ENCODE measurements at regions not wholly inside any gene's neighbourhood (a gene's known extent, or its start where the extent isn't known, plus 50 kb on each side); places are given as distances from the start of the nearest gene placed in this dataset.

DNA sequence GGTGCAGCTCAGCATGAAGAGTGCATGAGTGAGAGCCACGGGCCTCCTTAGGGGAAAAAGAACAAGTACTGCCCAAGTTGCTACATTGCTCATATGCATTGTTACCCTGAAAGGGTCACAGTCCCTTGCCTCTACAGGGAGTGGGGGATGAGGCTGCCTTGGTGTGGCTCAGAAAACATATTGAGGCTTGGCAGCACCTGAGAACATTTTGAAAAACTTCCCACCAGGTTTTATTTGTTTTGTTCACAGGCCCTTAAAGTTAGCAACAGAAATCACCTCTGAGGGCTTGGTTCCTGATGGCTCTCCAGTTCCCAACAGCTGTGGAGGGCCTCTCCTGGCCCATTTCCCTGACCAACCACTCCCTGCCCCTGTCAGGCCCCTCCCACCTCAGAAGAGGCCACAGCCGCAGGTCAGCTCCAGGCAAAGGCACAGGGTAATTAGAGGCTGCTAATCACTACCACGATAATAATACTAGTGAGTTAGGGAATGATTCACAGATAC lies 90.7 kb upstream of the ADRA1B start:
- H3K27ac ChIP-seq: no peak overlapping the region
- H3K27me3 ChIP-seq (replicated peaks; ENCODE audit: insufficient read depth): no peaks in the 10 kb centered on the region
- 26% methylated on average over 3 of the region's 3 CpGs for WGBS
- TF ChIP-seq POLR2AphosphoS5 (IDR thresholded peaks at IDR 0.05) (no peak), CTCF (IDR thresholded peaks at IDR 0.05) (no peak), POLR2A (IDR thresholded peaks at IDR 0.05) (no peak)
- no peaks in the 10 kb centered on the region for H3K36me3 ChIP-seq
- H3K9me3 ChIP-seq: no peaks in the 10 kb centered on the region
- intact Hi-C loops (cut with DNase I): no loop called here
- no peak overlapping the region for H3K4me3 ChIP-seq
- no peaks in the 10 kb centered on the region for H3K4me1 ChIP-seq (replicated peaks)
- DNase-seq (ENCODE audit: low spot score): no peak

GRCh38 chr5:159826351-159827214 lies 89.7 kb upstream of the ADRA1B start:
- Histone ChIP-seq H3K4me1 (replicated peaks) (no peaks in the 10 kb centered on the region), H3K27ac (no peak overlapping the region), H3K4me3 (no peak overlapping the region), H3K27me3 (replicated peaks; ENCODE audit: insufficient read depth) (no peaks in the 10 kb centered on the region), H3K9me3 (no peaks in the 10 kb centered on the region), H3K36me3 (no peaks in the 10 kb centered on the region)
- intact Hi-C loops (cut with DNase I): no loop called here
- 56% methylated on average over 4 of the region's 4 CpGs for WGBS
- no peak for DNase-seq (ENCODE audit: low spot score)
- TF ChIP-seq POLR2A (IDR thresholded peaks at IDR 0.05): no peak
- no peak for TF ChIP-seq POLR2AphosphoS5 (IDR thresholded peaks at IDR 0.05)
- no peak for TF ChIP-seq CTCF (IDR thresholded peaks at IDR 0.05)

- Histone ChIP-seq H3K27ac (no peak overlapping the region), H3K4me1 (replicated peaks) (no peaks in the 10 kb centered on the region), H3K4me3 (no peak overlapping the region), H3K27me3 (replicated peaks; ENCODE audit: insufficient read depth) (no peaks in the 10 kb centered on the region), H3K9me3 (no peaks in the 10 kb centered on the region), H3K36me3 (no peaks in the 10 kb centered on the region)
- intact Hi-C loops (cut with DNase I): no loop called here
- TF ChIP-seq CTCF (IDR thresholded peaks at IDR 0.05): no peak
- TF ChIP-seq POLR2AphosphoS5 (IDR thresholded peaks at IDR 0.05): no peak
- no peak for TF ChIP-seq POLR2A (IDR thresholded peaks at IDR 0.05)
- no peak for DNase-seq (ENCODE audit: low spot score)
- 89% methylated on average over 4 of the region's 4 CpGs for WGBS
Measured at GRCh38 chr5:159827861-159828260, 88.4 kb upstream of the ADRA1B start.

- intact Hi-C loops (cut with DNase I): no loop called here
- H3K4me3 ChIP-seq: no peak overlapping the region
- H3K36me3 ChIP-seq: no peaks in the 10 kb centered on the region
- no peaks in the 10 kb centered on the region for H3K4me1 ChIP-seq (replicated peaks)
- no peak for TF ChIP-seq POLR2A (IDR thresholded peaks at IDR 0.05)
- DNase-seq (ENCODE audit: low spot score): no peak
- WGBS: 53% methylated on average over 2 of the region's 2 CpGs
- H3K27ac ChIP-seq: no peak overlapping the region
- no peaks in the 10 kb centered on the region for H3K9me3 ChIP-seq
- no peaks in the 10 kb centered on the region for H3K27me3 ChIP-seq (replicated peaks; ENCODE audit: insufficient read depth)
Measured at GRCh38 chr5:159832073-159832472, 84.2 kb upstream of the ADRA1B start.

DNA sequence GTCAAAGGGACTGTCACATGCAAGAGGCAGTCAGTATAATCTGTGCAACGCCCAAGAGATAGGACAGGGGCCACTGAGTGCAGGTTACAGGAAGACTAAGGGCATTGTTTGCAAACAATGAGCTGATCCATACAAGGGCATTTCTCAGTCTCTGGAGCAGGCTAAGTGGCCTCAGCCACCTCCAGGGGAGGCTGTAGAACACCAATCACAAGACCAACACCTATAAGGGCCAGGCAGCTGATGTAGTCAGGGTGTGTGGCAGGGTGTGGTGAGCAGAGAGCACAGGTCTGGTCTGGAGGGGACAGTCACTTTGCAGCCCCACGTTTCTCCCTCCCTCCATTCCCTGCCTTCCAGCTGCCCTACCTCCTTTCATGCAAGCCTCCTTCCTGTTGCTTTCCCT lies 83.2 kb upstream of the ADRA1B start:
- H3K4me1 ChIP-seq (replicated peaks): no peaks in the 10 kb centered on the region
- no peak overlapping the region for H3K27ac ChIP-seq
- no peak for TF ChIP-seq CTCF (IDR thresholded peaks at IDR 0.05)
- no peak for TF ChIP-seq POLR2AphosphoS5 (IDR thresholded peaks at IDR 0.05)
- no peak for TF ChIP-seq POLR2A (IDR thresholded peaks at IDR 0.05)
- intact Hi-C loops (cut with DNase I): no loop called here
- WGBS: 42% methylated on average over 2 of the region's 2 CpGs
- H3K27me3 ChIP-seq (replicated peaks; ENCODE audit: insufficient read depth): no peaks in the 10 kb centered on the region
- no peaks in the 10 kb centered on the region for H3K9me3 ChIP-seq
- no peaks in the 10 kb centered on the region for H3K36me3 ChIP-seq
- no peak for DNase-seq (ENCODE audit: low spot score)
- no peak overlapping the region for H3K4me3 ChIP-seq
